WTC11 (cell line): ENCODE measurements at regions not wholly inside any gene's neighbourhood (a gene's known extent, or its start where the extent isn't known, plus 50 kb on each side); places are given as distances from the start of the nearest gene placed in this dataset.

Experiments
- EMX1 ChIP-seq: fragments of 250-450 bp; sonication (Bioruptor Pico); IDR thresholded peaks from 2 replicates; pipeline ENCODE4 v1.8.0; 2021; ENCODE audit warnings: mild to moderate bottlenecking
- GABPB1 ChIP-seq: sonication (generic); formaldehyde crosslinking; IDR thresholded peaks from 2 replicates; pipeline ENCODE4 v1.8.1; 2023; ENCODE audit warnings: mild to moderate bottlenecking, missing genetic modification reagents
- KAT7 ChIP-seq: sonication (generic); formaldehyde crosslinking; IDR thresholded peaks from 2 replicates; pipeline ENCODE4 v1.8.1; 2023; ENCODE audit warnings: missing genetic modification reagents, mild to moderate bottlenecking, borderline replicate concordance
- NR1H2 ChIP-seq: sonication (generic); formaldehyde crosslinking; IDR thresholded peaks from 2 replicates; pipeline ENCODE4 v1.9.0; 2021; ENCODE audit warnings: mild to moderate bottlenecking, moderate library complexity, missing genetic modification reagents
- RORB ChIP-seq: fragments of 250-450 bp; sonication (Bioruptor Pico); IDR thresholded peaks from 2 replicates; pipeline ENCODE4 v1.9.0; 2021; ENCODE audit warnings: mild to moderate bottlenecking
- SMAD4 ChIP-seq: sonication (generic); formaldehyde crosslinking; IDR thresholded peaks from 2 replicates; pipeline ENCODE4 v1.8.0; 2022; ENCODE audit warnings: mild to moderate bottlenecking, missing genetic modification reagents
- TP53 ChIP-seq: sonication (generic); formaldehyde crosslinking; IDR thresholded peaks from 2 replicates; pipeline ENCODE4 v1.8.1; 2023; ENCODE audit warnings: mild to moderate bottlenecking, missing genetic modification reagents
- ZNF416 ChIP-seq: fragments of 250-450 bp; sonication (Bioruptor Pico); IDR thresholded peaks from 2 replicates; pipeline ENCODE4 v1.9.0; 2021; ENCODE audit warnings: mild to moderate bottlenecking, inconsistent platforms
- TF ChIP-seq, protein P1 (sequence below): fragments of 200-600 bp; IDR thresholded peaks from 2 replicates; pipeline ENCODE4 v1.8.0; 2022; ENCODE audit warnings: antibody characterized with exemption
- TF ChIP-seq, protein P2 (sequence below): sonication (generic); formaldehyde crosslinking; IDR thresholded peaks from 2 replicates; pipeline ENCODE4 v1.8.1; 2022; ENCODE audit warnings: low read depth, mild to moderate bottlenecking, moderate library complexity, missing genetic modification reagents, borderline replicate concordance
- TF ChIP-seq, protein P3 (sequence below): sonication (generic); formaldehyde crosslinking; IDR thresholded peaks from 2 replicates; pipeline ENCODE4 v1.8.0; 2022; ENCODE audit warnings: mild to moderate bottlenecking, missing genetic modification reagents
- TF ChIP-seq, protein P4 (sequence below): sonication (generic); formaldehyde crosslinking; IDR thresholded peaks from 2 replicates; pipeline ENCODE4 v1.8.1; 2023; ENCODE audit warnings: mild to moderate bottlenecking, missing genetic modification reagents, moderate library complexity
- TF ChIP-seq, protein P5 (sequence below): sonication (generic); formaldehyde crosslinking; IDR thresholded peaks from 2 replicates; pipeline ENCODE4 v1.8.1; 2023; ENCODE audit warnings: mild to moderate bottlenecking, moderate library complexity, missing genetic modification reagents
- TF ChIP-seq, protein P6 (sequence below): sonication (generic); formaldehyde crosslinking; IDR thresholded peaks from 2 replicates; pipeline ENCODE4 v1.8.1; 2022; ENCODE audit warnings: missing genetic modification reagents, borderline replicate concordance
- TF ChIP-seq, protein P7 (sequence below): sonication (generic); formaldehyde crosslinking; IDR thresholded peaks from 2 replicates; pipeline ENCODE4 v1.8.0; 2022; ENCODE audit warnings: missing genetic modification reagents
- TF ChIP-seq, protein P8 (sequence below): sonication (generic); formaldehyde crosslinking; IDR thresholded peaks from 2 replicates; pipeline ENCODE4 v1.8.0; 2023; ENCODE audit warnings: mild to moderate bottlenecking, missing genetic modification reagents

DNA sequence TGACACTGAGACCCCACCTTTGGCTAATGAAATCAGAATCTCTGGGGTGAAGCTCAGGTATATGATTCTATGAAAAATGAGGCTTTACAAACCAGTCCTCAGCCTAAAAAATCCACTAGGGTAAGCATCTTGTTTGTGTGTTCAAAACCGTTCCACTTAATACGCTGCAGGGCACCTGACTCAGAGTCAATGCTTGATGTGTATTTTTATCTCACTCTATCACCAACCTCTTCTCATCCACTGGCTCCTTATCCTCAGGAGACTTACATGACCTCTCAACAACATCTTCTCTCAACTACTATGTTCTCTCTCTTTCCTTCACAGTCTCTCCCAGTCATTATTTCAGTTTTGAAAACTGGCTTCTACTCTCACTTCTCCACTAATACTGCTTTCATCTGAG is 153.3 kb upstream of the KCNN2 start (continued):
- TF ChIP-seq SMAD4 (no peak), KAT7 (no peak), GABPB1 (no peak), NR1H2 (CRISPR knock-in tag) (no peak), ZNF416 (no peak), EMX1 (no peak), RORB (CRISPR knock-in tag) (no peak), TP53 (CRISPR knock-in tag) (no peak)
- TF ChIP-seq, protein P1, sequence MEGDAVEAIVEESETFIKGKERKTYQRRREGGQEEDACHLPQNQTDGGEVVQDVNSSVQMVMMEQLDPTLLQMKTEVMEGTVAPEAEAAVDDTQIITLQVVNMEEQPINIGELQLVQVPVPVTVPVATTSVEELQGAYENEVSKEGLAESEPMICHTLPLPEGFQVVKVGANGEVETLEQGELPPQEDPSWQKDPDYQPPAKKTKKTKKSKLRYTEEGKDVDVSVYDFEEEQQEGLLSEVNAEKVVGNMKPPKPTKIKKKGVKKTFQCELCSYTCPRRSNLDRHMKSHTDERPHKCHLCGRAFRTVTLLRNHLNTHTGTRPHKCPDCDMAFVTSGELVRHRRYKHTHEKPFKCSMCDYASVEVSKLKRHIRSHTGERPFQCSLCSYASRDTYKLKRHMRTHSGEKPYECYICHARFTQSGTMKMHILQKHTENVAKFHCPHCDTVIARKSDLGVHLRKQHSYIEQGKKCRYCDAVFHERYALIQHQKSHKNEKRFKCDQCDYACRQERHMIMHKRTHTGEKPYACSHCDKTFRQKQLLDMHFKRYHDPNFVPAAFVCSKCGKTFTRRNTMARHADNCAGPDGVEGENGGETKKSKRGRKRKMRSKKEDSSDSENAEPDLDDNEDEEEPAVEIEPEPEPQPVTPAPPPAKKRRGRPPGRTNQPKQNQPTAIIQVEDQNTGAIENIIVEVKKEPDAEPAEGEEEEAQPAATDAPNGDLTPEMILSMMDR, result no peak
- TF ChIP-seq, protein P2, sequence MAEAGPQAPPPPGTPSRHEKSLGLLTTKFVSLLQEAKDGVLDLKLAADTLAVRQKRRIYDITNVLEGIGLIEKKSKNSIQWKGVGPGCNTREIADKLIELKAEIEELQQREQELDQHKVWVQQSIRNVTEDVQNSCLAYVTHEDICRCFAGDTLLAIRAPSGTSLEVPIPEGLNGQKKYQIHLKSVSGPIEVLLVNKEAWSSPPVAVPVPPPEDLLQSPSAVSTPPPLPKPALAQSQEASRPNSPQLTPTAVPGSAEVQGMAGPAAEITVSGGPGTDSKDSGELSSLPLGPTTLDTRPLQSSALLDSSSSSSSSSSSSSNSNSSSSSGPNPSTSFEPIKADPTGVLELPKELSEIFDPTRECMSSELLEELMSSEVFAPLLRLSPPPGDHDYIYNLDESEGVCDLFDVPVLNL (CRISPR knock-in tag), result no peak
- TF ChIP-seq, protein P3, sequence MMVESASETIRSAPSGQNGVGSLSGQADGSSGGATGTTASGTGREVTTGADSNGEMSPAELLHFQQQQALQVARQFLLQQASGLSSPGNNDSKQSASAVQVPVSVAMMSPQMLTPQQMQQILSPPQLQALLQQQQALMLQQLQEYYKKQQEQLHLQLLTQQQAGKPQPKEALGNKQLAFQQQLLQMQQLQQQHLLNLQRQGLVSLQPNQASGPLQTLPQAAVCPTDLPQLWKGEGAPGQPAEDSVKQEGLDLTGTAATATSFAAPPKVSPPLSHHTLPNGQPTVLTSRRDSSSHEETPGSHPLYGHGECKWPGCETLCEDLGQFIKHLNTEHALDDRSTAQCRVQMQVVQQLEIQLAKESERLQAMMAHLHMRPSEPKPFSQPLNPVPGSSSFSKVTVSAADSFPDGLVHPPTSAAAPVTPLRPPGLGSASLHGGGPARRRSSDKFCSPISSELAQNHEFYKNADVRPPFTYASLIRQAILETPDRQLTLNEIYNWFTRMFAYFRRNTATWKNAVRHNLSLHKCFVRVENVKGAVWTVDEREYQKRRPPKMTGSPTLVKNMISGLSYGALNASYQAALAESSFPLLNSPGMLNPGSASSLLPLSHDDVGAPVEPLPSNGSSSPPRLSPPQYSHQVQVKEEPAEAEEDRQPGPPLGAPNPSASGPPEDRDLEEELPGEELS, result no peak
- TF ChIP-seq, protein P4, sequence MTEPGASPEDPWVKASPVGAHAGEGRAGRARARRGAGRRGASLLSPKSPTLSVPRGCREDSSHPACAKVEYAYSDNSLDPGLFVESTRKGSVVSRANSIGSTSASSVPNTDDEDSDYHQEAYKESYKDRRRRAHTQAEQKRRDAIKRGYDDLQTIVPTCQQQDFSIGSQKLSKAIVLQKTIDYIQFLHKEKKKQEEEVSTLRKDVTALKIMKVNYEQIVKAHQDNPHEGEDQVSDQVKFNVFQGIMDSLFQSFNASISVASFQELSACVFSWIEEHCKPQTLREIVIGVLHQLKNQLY (CRISPR knock-in tag), result no peak
- TF ChIP-seq, protein P5, sequence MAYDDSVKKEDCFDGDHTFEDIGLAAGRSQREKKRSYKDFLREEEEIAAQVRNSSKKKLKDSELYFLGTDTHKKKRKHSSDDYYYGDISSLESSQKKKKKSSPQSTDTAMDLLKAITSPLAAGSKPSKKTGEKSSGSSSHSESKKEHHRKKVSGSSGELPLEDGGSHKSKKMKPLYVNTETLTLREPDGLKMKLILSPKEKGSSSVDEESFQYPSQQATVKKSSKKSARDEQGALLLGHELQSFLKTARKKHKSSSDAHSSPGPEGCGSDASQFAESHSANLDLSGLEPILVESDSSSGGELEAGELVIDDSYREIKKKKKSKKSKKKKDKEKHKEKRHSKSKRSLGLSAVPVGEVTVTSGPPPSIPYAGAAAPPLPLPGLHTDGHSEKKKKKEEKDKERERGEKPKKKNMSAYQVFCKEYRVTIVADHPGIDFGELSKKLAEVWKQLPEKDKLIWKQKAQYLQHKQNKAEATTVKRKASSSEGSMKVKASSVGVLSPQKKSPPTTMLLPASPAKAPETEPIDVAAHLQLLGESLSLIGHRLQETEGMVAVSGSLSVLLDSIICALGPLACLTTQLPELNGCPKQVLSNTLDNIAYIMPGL (CRISPR knock-in tag), result no peak
- TF ChIP-seq, protein P6, sequence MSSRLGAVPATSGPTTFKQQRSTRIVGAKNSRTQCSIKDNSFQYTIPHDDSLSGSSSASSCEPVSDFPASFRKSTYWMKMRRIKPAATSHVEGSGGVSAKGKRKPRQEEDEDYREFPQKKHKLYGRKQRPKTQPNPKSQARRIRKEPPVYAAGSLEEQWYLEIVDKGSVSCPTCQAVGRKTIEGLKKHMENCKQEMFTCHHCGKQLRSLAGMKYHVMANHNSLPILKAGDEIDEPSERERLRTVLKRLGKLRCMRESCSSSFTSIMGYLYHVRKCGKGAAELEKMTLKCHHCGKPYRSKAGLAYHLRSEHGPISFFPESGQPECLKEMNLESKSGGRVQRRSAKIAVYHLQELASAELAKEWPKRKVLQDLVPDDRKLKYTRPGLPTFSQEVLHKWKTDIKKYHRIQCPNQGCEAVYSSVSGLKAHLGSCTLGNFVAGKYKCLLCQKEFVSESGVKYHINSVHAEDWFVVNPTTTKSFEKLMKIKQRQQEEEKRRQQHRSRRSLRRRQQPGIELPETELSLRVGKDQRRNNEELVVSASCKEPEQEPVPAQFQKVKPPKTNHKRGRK, result no peak
- TF ChIP-seq, protein P7, sequence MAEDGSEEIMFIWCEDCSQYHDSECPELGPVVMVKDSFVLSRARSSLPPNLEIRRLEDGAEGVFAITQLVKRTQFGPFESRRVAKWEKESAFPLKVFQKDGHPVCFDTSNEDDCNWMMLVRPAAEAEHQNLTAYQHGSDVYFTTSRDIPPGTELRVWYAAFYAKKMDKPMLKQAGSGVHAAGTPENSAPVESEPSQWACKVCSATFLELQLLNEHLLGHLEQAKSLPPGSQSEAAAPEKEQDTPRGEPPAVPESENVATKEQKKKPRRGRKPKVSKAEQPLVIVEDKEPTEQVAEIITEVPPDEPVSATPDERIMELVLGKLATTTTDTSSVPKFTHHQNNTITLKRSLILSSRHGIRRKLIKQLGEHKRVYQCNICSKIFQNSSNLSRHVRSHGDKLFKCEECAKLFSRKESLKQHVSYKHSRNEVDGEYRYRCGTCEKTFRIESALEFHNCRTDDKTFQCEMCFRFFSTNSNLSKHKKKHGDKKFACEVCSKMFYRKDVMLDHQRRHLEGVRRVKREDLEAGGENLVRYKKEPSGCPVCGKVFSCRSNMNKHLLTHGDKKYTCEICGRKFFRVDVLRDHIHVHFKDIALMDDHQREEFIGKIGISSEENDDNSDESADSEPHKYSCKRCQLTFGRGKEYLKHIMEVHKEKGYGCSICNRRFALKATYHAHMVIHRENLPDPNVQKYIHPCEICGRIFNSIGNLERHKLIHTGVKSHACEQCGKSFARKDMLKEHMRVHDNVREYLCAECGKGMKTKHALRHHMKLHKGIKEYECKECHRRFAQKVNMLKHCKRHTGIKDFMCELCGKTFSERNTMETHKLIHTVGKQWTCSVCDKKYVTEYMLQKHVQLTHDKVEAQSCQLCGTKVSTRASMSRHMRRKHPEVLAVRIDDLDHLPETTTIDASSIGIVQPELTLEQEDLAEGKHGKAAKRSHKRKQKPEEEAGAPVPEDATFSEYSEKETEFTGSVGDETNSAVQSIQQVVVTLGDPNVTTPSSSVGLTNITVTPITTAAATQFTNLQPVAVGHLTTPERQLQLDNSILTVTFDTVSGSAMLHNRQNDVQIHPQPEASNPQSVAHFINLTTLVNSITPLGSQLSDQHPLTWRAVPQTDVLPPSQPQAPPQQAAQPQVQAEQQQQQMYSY (CRISPR knock-in tag), result no peak
- TF ChIP-seq, protein P8, sequence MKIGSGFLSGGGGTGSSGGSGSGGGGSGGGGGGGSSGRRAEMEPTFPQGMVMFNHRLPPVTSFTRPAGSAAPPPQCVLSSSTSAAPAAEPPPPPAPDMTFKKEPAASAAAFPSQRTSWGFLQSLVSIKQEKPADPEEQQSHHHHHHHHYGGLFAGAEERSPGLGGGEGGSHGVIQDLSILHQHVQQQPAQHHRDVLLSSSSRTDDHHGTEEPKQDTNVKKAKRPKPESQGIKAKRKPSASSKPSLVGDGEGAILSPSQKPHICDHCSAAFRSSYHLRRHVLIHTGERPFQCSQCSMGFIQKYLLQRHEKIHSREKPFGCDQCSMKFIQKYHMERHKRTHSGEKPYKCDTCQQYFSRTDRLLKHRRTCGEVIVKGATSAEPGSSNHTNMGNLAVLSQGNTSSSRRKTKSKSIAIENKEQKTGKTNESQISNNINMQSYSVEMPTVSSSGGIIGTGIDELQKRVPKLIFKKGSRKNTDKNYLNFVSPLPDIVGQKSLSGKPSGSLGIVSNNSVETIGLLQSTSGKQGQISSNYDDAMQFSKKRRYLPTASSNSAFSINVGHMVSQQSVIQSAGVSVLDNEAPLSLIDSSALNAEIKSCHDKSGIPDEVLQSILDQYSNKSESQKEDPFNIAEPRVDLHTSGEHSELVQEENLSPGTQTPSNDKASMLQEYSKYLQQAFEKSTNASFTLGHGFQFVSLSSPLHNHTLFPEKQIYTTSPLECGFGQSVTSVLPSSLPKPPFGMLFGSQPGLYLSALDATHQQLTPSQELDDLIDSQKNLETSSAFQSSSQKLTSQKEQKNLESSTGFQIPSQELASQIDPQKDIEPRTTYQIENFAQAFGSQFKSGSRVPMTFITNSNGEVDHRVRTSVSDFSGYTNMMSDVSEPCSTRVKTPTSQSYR (CRISPR knock-in tag), result no peak
